ENCODE measurements at regions not wholly inside any gene's neighbourhood (a gene's known extent, or its start where the extent isn't known, plus 50 kb on each side); places are given as distances from the start of the nearest gene placed in this dataset.
"Not testable (repeated sequence)": the region's sequence is repeated elsewhere in the genome, so short reads cannot be mapped to it uniquely, and the experiment has no call there.

DNA sequence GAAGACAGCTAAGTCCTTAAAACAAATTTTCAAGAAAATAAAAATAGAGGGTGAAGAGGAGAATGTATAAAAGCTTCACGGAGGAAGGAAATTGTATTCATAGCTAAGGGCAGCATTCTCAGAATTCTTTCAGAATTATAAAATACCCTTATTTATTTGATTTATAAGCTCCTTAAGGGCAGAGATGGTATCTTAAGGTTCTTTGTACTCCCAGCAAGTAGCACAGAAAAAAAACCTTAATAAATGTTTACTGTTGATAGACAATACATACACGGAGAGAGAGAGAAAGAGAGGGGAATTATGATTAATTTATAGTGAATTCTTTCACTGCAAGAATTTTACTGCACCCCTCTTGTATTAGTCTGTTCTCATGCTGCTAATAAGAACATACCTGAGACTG, 375.6 kb upstream of the CCDC54 start:
- Histone ChIP-seq H3K9me3 (replicated peaks in 1 of 2; ENCODE audit: control insufficient read depth in 2 of 2, insufficient read depth in 1 of 2, low read depth in 1 of 2, low read length in 2 of 2) (no peaks in the 10 kb centered on the region), H3K4me1 (ENCODE audit: control insufficient read depth in 2 of 2, insufficient read depth in 1 of 2, low read depth in 1 of 2, low read length in 2 of 2) (no peaks in the 10 kb centered on the region), H2BK5ac (ENCODE audit: low read length) (no peak overlapping the region), H2BK120ac (ENCODE audit: low read depth, low read length) (no peak overlapping the region), H2AFZ (ENCODE audit: low read length) (no peak overlapping the region), H3K9ac (ENCODE audit: low read depth, low read length, poor library complexity) (no peak overlapping the region), H2AK5ac (ENCODE audit: low read depth, low read length) (no peak overlapping the region), H3K4ac (ENCODE audit: low read length) (no peak overlapping the region), H3K36me3 (replicated peaks in 1 of 2; ENCODE audit: control insufficient read depth in 2 of 2, insufficient read depth in 2 of 2, low read length in 2 of 2) (no peaks in the 10 kb centered on the region), H2BK15ac (ENCODE audit: low read length) (no peak overlapping the region), H4K91ac (ENCODE audit: low read depth, low read length, poor library complexity) (no peak overlapping the region), H3K4me2 (ENCODE audit: insufficient read depth, low read length, poor library complexity, severe bottlenecking) (no peak overlapping the region), H3K27ac (replicated peaks; ENCODE audit: low read length) (no peak overlapping the region), H2BK12ac (ENCODE audit: low read length) (no peak overlapping the region), H3K23ac (ENCODE audit: low read depth, low read length, poor library complexity) (no peak overlapping the region), H3K14ac (ENCODE audit: low read length) (no peak overlapping the region), H3K27me3 (ENCODE audit: control insufficient read depth in 3 of 3, insufficient read depth in 3 of 3, low read depth in 1 of 3, low read length in 3 of 3) (no peaks in the 10 kb centered on the region), H3K4me3 (ENCODE audit: low read length in 2 of 2) (no peak overlapping the region), H4K8ac (ENCODE audit: low read depth, low read length) (no peak overlapping the region), H3K18ac (ENCODE audit: low read length) (no peak overlapping the region), H3K79me1 (ENCODE audit: low read depth, low read length) (no peaks in the 10 kb centered on the region)
- no peak for DNase-seq (ENCODE audit: low spot score)
- no CpG with 5 or more reads among the region's 2 CpGs for WGBS, 2 donors (ENCODE audit: extremely low coverage in 2 of 2, insufficient read length in 2 of 2, insufficient replicate concordance in 1 of 2)

DNA sequence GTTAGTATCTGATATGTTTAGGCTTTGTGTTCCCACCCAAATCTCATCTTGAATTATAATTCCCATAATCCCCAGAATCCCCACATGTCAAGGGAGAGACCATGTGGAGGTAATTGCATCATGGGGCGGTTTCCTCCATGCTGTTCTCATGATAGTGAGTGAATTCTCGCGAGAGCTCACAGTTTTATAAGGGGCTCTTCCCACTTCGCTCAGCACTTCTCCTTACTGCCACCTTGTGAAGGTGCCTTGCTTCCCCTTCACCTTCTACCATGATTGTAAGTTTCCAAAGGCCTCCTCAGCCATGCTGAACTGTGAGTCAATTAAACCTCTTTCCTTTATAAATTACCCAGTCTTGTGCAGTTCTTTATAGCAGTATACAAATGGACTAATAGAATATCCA, 371.9 kb upstream of the CCDC54 start:
- H3K14ac ChIP-seq (ENCODE audit: low read length); H3K23ac ChIP-seq (ENCODE audit: low read depth, low read length, poor library complexity); H4K8ac ChIP-seq (ENCODE audit: low read depth, low read length); H2AFZ ChIP-seq (ENCODE audit: low read length); H3K4me1 ChIP-seq (ENCODE audit: control insufficient read depth in 2 of 2, insufficient read depth in 1 of 2, low read depth in 1 of 2, low read length in 2 of 2); H2BK12ac ChIP-seq (ENCODE audit: low read length); H2BK15ac ChIP-seq (ENCODE audit: low read length); H2AK5ac ChIP-seq (ENCODE audit: low read depth, low read length); H3K4me3 ChIP-seq (ENCODE audit: low read length in 2 of 2); H2BK120ac ChIP-seq (ENCODE audit: low read depth, low read length); H3K18ac ChIP-seq (ENCODE audit: low read length); H3K27me3 ChIP-seq (ENCODE audit: control insufficient read depth in 3 of 3, insufficient read depth in 3 of 3, low read depth in 1 of 3, low read length in 3 of 3); H2BK5ac ChIP-seq (ENCODE audit: low read length); H3K27ac ChIP-seq (replicated peaks; ENCODE audit: low read length); H4K91ac ChIP-seq (ENCODE audit: low read depth, low read length, poor library complexity); H3K36me3 ChIP-seq (replicated peaks in 1 of 2; ENCODE audit: control insufficient read depth in 2 of 2, insufficient read depth in 2 of 2, low read length in 2 of 2); H3K4me2 ChIP-seq (ENCODE audit: insufficient read depth, low read length, poor library complexity, severe bottlenecking); H3K9me3 ChIP-seq (replicated peaks in 1 of 2; ENCODE audit: control insufficient read depth in 2 of 2, insufficient read depth in 1 of 2, low read depth in 1 of 2, low read length in 2 of 2); DNase-seq (ENCODE audit: low spot score); H3K4ac ChIP-seq (ENCODE audit: low read length); H3K9ac ChIP-seq (ENCODE audit: low read depth, low read length, poor library complexity); H3K79me1 ChIP-seq (ENCODE audit: low read depth, low read length): not testable (repeated sequence)
- WGBS, 2 donors (ENCODE audit: extremely low coverage in 2 of 2, insufficient read length in 2 of 2, insufficient replicate concordance in 1 of 2) = no CpG with 5 or more reads among the region's 4 CpGs

DNA sequence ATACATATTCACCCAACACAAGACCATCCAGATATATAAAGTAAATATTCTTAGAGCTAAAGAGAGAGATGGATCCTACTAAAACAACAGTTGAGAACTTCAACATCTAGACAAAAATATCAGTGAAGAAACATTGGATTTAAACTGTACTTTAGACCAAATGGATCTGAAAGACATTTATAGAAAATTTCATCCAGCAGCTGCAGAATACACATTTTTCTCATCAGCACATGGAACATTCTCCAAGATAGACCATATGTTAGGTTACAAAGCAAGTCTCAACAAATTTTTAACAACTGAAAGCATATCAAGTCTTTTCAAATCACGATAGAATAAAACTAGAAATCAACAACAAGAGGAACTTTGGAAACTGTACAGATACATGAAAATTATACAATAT, 369.0 kb upstream of the CCDC54 start:
- H2AK5ac ChIP-seq (ENCODE audit: low read depth, low read length) = no peak overlapping the region
- DNase-seq (ENCODE audit: low spot score) = no peak
- H3K4me1 ChIP-seq (ENCODE audit: control insufficient read depth in 2 of 2, insufficient read depth in 1 of 2, low read depth in 1 of 2, low read length in 2 of 2) = no peaks in the 10 kb centered on the region
- H4K91ac ChIP-seq (ENCODE audit: low read depth, low read length, poor library complexity) = no peak overlapping the region
- no peak overlapping the region for H3K9ac ChIP-seq (ENCODE audit: low read depth, low read length, poor library complexity)
- no peak overlapping the region for H2BK12ac ChIP-seq (ENCODE audit: low read length)
- no peaks in the 10 kb centered on the region for H3K79me1 ChIP-seq (ENCODE audit: low read depth, low read length)
- H2BK15ac ChIP-seq (ENCODE audit: low read length) = no peak overlapping the region
- H3K27me3 ChIP-seq (ENCODE audit: control insufficient read depth in 3 of 3, insufficient read depth in 3 of 3, low read depth in 1 of 3, low read length in 3 of 3) = no peaks in the 10 kb centered on the region
- no peak overlapping the region for H3K4me2 ChIP-seq (ENCODE audit: insufficient read depth, low read length, poor library complexity, severe bottlenecking)
- H3K9me3 ChIP-seq (replicated peaks in 1 of 2; ENCODE audit: control insufficient read depth in 2 of 2, insufficient read depth in 1 of 2, low read depth in 1 of 2, low read length in 2 of 2) = no peaks in the 10 kb centered on the region
- no peak overlapping the region for H3K4ac ChIP-seq (ENCODE audit: low read length)
- H3K14ac ChIP-seq (ENCODE audit: low read length) = no peak overlapping the region
- WGBS, 2 donors (ENCODE audit: extremely low coverage in 2 of 2, insufficient read length in 2 of 2, insufficient replicate concordance in 1 of 2) = no CpG with 5 or more reads among the region's 1 CpG
- H3K23ac ChIP-seq (ENCODE audit: low read depth, low read length, poor library complexity) = no peak overlapping the region
- no peak overlapping the region for H3K27ac ChIP-seq (replicated peaks; ENCODE audit: low read length)
- H4K8ac ChIP-seq (ENCODE audit: low read depth, low read length) = no peak overlapping the region
- H2BK120ac ChIP-seq (ENCODE audit: low read depth, low read length) = no peak overlapping the region
- no peak overlapping the region for H2AFZ ChIP-seq (ENCODE audit: low read length)
- no peaks in the 10 kb centered on the region for H3K36me3 ChIP-seq (replicated peaks in 1 of 2; ENCODE audit: control insufficient read depth in 2 of 2, insufficient read depth in 2 of 2, low read length in 2 of 2)
- H3K4me3 ChIP-seq (ENCODE audit: low read length in 2 of 2) = no peak overlapping the region
- no peak overlapping the region for H3K18ac ChIP-seq (ENCODE audit: low read length)
- H2BK5ac ChIP-seq (ENCODE audit: low read length) = no peak overlapping the region

DNA sequence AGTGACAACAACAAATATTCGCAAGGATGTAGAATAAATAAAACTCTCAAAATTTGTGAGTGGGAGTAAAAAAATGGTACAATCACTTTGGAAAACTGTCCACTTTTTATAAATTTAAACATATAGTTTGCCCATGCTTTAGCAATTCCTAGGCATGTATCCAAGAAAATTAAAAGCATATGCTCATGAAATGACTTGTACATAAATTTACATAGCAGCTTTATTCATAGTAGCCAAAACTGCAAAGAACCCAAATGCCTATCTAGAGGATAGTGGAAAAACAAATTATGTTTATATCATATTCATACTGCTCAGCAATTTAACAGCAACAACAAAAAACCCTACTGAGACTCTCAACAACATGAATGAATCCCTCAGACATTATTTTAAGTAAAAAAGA, 363.6 kb upstream of the CCDC54 start:
- Histone ChIP-seq H4K8ac (ENCODE audit: low read depth, low read length) (no peak overlapping the region), H3K9me3 (replicated peaks in 1 of 2; ENCODE audit: control insufficient read depth in 2 of 2, insufficient read depth in 1 of 2, low read depth in 1 of 2, low read length in 2 of 2) (no peaks in the 10 kb centered on the region), H3K9ac (ENCODE audit: low read depth, low read length, poor library complexity) (no peak overlapping the region), H2BK120ac (ENCODE audit: low read depth, low read length) (no peak overlapping the region), H4K91ac (ENCODE audit: low read depth, low read length, poor library complexity) (no peak overlapping the region), H2AFZ (ENCODE audit: low read length) (no peak overlapping the region), H3K79me1 (ENCODE audit: low read depth, low read length) (no peaks in the 10 kb centered on the region), H3K4me1 (ENCODE audit: control insufficient read depth in 2 of 2, insufficient read depth in 1 of 2, low read depth in 1 of 2, low read length in 2 of 2) (no peaks in the 10 kb centered on the region), H2AK5ac (ENCODE audit: low read depth, low read length) (no peak overlapping the region), H3K14ac (ENCODE audit: low read length) (no peak overlapping the region), H3K18ac (ENCODE audit: low read length) (no peak overlapping the region), H3K4me2 (ENCODE audit: insufficient read depth, low read length, poor library complexity, severe bottlenecking) (no peak overlapping the region), H3K36me3 (replicated peaks in 1 of 2; ENCODE audit: control insufficient read depth in 2 of 2, insufficient read depth in 2 of 2, low read length in 2 of 2) (no peaks in the 10 kb centered on the region), H2BK12ac (ENCODE audit: low read length) (no peak overlapping the region), H3K23ac (ENCODE audit: low read depth, low read length, poor library complexity) (no peak overlapping the region), H3K27me3 (ENCODE audit: control insufficient read depth in 3 of 3, insufficient read depth in 3 of 3, low read depth in 1 of 3, low read length in 3 of 3) (no peaks in the 10 kb centered on the region), H2BK15ac (ENCODE audit: low read length) (no peak overlapping the region), H3K27ac (replicated peaks; ENCODE audit: low read length) (no peak overlapping the region), H2BK5ac (ENCODE audit: low read length) (no peak overlapping the region), H3K4ac (ENCODE audit: low read length) (no peak overlapping the region), H3K4me3 (ENCODE audit: low read length in 2 of 2) (no peak overlapping the region)
- DNase-seq (ENCODE audit: low spot score) = no peak
- no CpG with 5 or more reads among the region's 1 CpG for whole genome bisulfite sequencing, 2 donors (ENCODE audit: extremely low coverage in 2 of 2, insufficient read length in 2 of 2, insufficient replicate concordance in 1 of 2)

All from neuronal stem cell (in vitro differentiated cells).